GM12892 (cell line): ENCODE measurements at regions not wholly inside any gene's neighbourhood (a gene's known extent, or its start where the extent isn't known, plus 50 kb on each side); places are given as distances from the start of the nearest gene placed in this dataset.

Source experiments
- DNase-seq: peaks from one replicate; pipeline ENCODE4 v3.0.0; 2011; ENCODE audit not compliant: insufficient read length
- FAIRE-seq: peaks from 2 replicates; lab custom pipeline; 2011; peaks lifted over from hg19 to GRCh38; lab: Jason Lieb, UNC
- POLR2A ChIP-seq: IDR thresholded peaks from 2 replicates; pipeline ENCODE4 v1.6.1; 2011; ENCODE audit warnings: low read depth, low read length, control low read depth
- POLR2AphosphoS5 ChIP-seq: IDR thresholded peaks from 2 replicates; pipeline ENCODE4 v1.6.1; 2011; ENCODE audit warnings: low read depth, low read length, control low read depth
- TAF1 ChIP-seq: IDR thresholded peaks from 2 replicates; pipeline ENCODE4 v1.6.1; 2011; ENCODE audit warnings: low read depth, mild to moderate bottlenecking, control low read depth, low read length, borderline replicate concordance

DNA sequence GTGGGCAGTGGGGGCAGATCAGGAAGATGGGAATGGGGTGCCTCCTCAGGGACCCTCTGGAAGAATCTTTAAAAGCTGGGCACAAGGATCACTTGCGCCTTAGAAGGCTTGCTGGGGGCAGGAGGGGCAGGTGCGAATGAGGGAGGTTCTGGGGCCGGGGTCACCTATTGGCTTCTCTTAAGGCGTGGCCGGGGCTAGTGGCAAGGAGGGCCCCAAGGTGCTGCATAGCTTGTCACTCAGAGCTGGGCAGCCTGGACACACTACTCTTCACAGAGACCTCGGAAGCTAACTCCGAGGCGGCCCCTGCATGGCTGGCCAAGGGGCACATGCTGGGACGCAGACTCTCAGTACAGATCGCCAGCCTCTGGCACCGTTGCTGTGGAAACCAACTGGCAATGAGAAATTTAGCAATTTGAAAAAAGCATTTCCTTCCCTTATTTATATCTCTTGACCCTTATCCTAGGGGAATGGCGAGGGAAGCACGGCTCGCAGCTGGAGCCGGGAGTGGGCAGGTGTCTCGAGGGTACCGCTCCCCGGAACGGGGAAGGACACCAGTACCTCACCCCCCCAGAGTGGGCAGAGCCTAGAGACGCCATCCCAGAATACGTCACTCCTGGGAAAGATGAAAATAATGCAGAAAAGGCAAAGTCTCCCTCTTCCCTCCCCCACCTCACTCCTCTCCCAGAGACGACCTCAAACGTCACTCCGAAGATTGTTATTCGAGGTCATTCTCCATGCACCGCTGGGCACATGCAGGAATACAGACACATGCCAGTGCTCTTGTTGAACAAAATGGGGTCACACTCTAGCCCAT is 188.1 kb downstream of the CTTN start:
- FAIRE-seq: no peak
- DNase-seq: no peak
- TF ChIP-seq POLR2A (no peak), TAF1 (no peak), POLR2AphosphoS5 (no peak)

DNA sequence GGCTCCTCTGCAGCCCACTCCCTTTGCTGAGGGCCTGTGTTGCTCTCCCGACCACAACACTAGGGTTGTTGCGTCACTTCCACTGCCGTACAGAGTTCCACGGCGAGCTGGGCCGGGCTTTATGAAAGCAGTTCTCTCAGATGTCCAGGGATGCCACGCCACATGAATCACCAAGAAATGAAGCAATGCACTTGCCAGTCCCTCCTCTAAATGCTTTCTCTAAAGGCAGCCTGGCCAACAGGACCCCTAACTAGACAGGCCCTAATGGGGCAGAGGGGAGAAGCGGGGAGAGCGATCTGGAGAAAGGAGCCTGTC is 188.7 kb downstream of the CTTN start:
- TF ChIP-seq POLR2AphosphoS5 (no peak), TAF1 (no peak), POLR2A (no peak)
- FAIRE-seq: no peak
- no peak for DNase-seq

DNA sequence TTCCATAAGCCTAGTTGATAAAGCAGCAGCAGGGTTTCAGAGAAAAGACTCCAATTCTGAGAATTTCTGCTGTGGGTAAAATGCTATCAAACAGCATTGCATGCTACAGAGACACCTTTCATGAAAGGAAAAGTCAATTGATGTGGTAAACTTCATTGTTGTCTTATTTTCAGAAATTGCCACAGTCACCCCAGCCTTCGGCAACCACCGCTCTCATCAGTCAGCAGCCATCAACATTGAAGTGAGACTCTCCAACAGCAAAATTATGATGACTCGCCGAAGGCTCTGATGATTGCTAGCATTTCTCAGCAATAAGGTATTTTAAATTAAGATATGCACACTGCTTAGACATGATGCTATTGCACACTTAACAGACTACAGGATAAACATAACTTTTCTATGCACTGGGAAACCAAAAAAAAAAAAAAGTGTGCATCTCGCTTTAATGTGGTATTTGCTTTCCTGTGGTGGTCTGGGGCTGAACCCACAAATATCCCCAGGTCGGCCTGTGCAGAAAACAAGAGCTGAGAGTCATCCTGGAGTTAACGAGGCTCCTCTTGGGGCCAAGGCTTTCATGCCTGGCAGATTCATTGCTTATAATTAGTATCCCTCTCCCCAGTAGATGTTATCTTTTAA is 192.1 kb downstream of the CTTN start:
- FAIRE-seq: no peak

DNA sequence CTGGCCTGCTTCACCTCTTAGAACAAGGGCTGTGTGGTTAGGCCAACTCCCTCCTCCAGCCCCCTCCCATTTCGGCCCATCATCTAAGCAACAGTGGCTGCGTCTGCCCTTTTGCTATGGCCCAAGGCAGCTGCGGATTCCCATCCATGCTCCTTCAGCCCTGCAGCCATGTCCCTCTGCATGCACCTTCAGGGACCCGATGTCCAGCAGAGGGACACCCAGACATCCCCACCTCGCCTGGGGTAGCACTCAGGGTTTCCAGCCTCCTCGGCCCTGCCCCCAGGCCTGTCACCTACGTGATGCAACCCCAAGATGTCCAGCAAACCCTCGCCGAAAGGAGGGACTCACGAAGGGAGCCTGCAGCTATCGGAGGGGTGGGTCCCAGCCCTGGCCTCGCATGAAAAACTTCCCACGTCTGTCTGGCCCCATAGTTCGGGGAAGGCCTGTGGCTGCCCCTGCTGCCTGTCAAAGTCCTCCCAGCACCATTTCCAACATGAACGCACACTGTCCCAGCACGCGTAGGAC is 194.4 kb downstream of the CTTN start:
- FAIRE-seq: no peak
- TF ChIP-seq POLR2AphosphoS5 (no peak), POLR2A (no peak), TAF1 (no peak)
- DNase-seq: no peak

More for the DNA sequence above, 192.1 kb downstream of the CTTN start:
- DNase-seq: no peak
- no peak for TF ChIP-seq POLR2AphosphoS5
- TF ChIP-seq POLR2A: no peak
- TF ChIP-seq TAF1: no peak

DNA sequence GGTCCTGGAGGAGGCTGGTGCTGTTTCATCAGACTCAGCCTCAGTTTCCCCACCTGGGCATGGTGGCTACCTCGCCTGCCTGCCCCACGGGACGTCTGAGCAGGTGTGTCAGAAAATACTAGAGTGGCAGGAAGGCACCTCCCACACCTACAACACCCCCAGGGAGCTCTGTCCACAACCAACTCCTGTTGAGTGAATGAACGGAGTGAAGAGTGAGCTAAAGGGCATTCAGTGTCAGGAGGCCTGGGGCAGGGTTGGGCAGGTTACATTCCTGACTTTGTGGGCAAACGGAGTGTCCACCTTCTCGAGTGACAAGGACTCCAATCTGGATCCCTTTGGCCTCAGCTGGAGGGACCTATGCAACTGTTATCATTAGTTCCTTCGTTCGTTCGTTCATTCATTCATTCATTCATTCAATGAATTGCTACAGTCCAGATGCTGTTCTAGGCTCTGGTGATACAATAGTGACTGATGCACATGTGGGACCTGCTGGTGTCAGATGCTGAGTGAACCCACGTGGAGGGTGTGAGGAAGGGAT is 195.2 kb downstream of the CTTN start:
- FAIRE-seq (no peak), DNase-seq (no peak)
- TF ChIP-seq POLR2AphosphoS5: no peak
- TF ChIP-seq TAF1: no peak
- TF ChIP-seq POLR2A: no peak

DNA sequence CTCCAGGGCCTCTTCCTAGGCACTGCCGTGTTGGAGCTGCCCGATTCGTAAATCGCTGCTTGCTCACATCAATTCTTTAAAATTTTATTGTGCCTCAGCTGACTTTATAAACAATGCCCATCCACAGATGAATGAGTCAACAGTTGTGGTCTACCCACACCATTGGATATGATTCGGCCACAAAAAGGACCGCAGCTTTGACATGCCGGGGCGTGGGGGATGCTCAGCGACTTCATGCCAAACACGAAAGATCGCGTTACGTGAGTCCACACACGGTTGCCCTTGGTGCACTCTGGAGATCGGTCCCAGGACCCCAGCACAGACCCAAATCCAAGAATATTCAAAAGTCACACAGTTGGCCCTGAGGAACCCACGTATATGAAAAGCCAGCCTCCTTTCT is 195.7 kb downstream of the CTTN start:
- TF ChIP-seq TAF1 (no peak), POLR2A (no peak), POLR2AphosphoS5 (no peak)
- FAIRE-seq (no peak), DNase-seq (no peak)

DNA sequence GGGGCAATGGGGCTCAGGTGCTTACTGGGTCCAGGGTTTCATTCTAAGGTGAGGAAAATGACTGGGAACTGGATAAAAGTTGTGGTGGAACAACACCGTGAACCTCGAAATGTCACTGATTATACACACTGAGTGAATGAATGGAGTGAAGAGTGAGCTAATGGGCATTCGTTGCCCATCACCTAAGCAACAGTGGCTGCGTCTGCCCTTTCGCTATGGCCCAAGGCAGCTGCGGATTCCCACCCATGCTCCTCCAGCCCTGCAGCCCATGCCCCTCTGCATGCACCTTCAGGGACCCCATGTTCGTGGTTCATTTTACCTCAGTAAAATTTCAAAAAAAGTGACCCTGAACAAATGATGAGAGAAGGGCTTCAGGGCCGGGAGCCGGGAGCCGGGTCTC is 196.3 kb downstream of the CTTN start:
- DNase-seq (no peak), FAIRE-seq (no peak)
- TF ChIP-seq POLR2A: no peak
- TF ChIP-seq POLR2AphosphoS5: no peak
- no peak for TF ChIP-seq TAF1

DNA sequence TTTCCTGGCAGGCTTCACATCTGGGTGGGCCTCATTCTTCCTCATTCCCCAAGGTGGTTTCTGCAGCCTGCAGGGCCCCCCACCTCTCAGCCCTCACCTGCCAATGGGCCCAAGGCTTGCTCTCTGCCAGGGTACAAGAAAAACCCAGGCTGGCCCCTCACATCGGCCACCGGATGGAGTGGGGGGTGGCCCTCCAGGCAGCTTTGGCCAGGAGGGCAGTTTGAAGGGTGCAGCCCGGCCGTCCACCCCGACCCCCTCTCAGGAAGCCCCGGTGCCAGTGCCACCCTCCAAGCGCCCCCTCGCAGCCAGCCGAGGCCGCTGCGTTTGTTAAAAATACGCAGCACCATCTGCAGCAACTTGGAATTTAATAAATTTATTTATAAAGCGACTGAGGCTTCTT is 196.7 kb downstream of the CTTN start:
- FAIRE-seq (no peak), DNase-seq (no peak)
- TF ChIP-seq POLR2A: no peak
- no peak for TF ChIP-seq TAF1
- no peak for TF ChIP-seq POLR2AphosphoS5

DNA sequence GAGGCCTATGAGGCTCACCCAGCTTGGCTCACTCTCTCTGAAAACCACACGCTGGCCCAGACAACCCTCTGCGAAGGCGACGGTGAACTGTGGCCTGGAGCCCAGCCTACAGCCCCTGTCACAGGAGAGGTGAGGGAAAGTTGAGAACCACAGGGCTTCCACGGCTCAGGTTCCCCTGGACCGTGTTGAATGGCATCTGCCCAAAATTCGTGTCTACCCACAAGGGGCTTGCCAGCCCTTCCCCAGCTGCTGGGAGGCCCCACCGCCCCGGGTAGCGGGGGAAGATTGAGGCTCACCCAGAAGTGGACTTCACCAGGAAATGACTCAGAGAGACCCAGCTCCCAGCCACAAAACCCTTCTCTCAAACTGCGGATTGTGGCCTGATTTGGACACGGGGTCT is 197.1 kb downstream of the CTTN start:
- no peak for DNase-seq
- FAIRE-seq: no peak
- TF ChIP-seq TAF1 (no peak), POLR2AphosphoS5 (no peak), POLR2A (no peak)

DNA sequence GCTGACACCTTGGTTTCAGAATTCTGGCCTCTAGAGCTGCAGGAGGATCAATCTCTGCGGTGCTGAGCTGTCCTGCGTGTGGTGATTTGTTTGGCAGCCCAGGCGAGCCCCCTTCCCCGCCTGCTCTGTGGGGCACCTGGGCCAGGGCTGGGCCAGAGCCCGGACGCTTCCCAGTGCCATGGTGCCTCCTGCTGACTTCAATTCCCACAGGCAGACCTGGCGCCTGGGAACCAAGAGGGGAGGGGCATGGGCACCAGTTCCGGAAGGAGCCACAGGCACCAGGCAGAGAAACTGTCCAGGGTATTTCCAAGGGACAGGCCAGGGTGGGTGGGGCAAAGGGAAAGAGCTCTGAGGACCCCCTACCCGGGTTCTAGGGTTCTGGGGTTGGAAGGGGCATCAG is 197.8 kb downstream of the CTTN start:
- no peak for FAIRE-seq

DNA sequence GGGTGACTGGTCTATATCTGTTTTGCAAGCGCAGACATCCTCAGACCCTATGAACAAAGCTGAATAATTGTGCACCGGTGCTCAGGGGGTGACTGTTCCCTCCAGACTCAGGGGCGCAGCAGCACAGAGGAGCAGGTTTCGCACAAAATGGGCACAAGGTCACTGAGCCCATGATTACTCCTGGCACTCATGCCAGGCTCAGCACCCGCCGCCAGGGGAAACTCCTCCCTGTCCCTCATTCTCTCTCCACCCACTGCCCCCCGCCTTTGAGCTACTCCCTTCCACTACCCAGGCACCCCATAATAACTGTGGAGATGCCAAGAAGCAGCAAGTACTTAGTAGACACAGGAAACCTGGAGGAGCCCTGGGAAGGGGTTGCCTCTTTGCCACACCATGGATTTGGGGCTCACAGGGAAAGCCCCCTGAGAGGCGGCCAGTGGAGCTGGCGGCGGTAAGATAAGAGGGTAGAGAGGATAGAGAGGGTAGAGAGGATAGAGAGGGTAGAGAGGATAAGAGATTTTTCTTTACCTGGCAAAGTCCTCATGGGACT is 198.8 kb downstream of the CTTN start:
- TF ChIP-seq TAF1 (no peak), POLR2A (no peak)
- no peak for FAIRE-seq
- DNase-seq: no peak

More for the DNA sequence above, 197.8 kb downstream of the CTTN start:
- TF ChIP-seq POLR2A (no peak), POLR2AphosphoS5 (no peak)
- no peak for DNase-seq
